HG03175 (cell line): ENCODE measurements at regions not wholly inside any gene's neighbourhood (a gene's known extent, or its start where the extent isn't known, plus 50 kb on each side); places are given as distances from the start of the nearest gene placed in this dataset.
A peak's percentile ranks its signal among the peaks of the same experiment; 100 is the strongest.
"Not testable (repeated sequence)": the region's sequence is repeated elsewhere in the genome, so short reads cannot be mapped to it uniquely, and the experiment has no call there.

ENCODE experiments used
- ATAC-seq: cut with Tn5 transposase; IDR thresholded peaks from one replicate; pipeline ENCODE4 v1.9.1; 2021; ENCODE audit warnings: mild to moderate bottlenecking, moderate library complexity; ENCODE audit not compliant: unreplicated experiment

GRCh38 chr1:815147-815922 lies 108.4 kb upstream of the SAMD11 start:
- not testable (repeated sequence) for ATAC-seq

GRCh38 chr1:817071-817599 lies 106.6 kb upstream of the SAMD11 start:
- not testable (repeated sequence) for ATAC-seq

GRCh38 chr1:817658-818617 lies 105.8 kb upstream of the SAMD11 start:
- not testable (repeated sequence) for ATAC-seq

GRCh38 chr1:818618-819291 lies 105.0 kb upstream of the SAMD11 start:
- no peak for ATAC-seq

GRCh38 chr1:820962-821361 lies 102.8 kb upstream of the SAMD11 start:
- ATAC-seq: no peak

- peak; percentile 38 for ATAC-seq
Observed at GRCh38 chr1:826808-827207, 96.9 kb upstream of the SAMD11 start.

GRCh38 chr1:827211-828063 lies 96.3 kb upstream of the SAMD11 start:
- peak; percentile 74 for ATAC-seq

GRCh38 chr1:829324-829723 lies 94.4 kb upstream of the SAMD11 start:
- not testable (repeated sequence) for ATAC-seq

GRCh38 chr1:829932-830331 lies 93.8 kb upstream of the SAMD11 start:
- not testable (repeated sequence) for ATAC-seq

- not testable (repeated sequence) for ATAC-seq
Observed at GRCh38 chr1:830750-831149, 93.0 kb upstream of the SAMD11 start.

- ATAC-seq: no peak
Observed at GRCh38 chr1:831522-831921, 92.2 kb upstream of the SAMD11 start.

GRCh38 chr1:832136-832535 lies 91.6 kb upstream of the SAMD11 start:
- no peak for ATAC-seq

- ATAC-seq: not testable (repeated sequence)
Observed at GRCh38 chr1:833226-833625, 90.5 kb upstream of the SAMD11 start.

- ATAC-seq: not testable (repeated sequence)
Observed at GRCh38 chr1:835509-835908, 88.2 kb upstream of the SAMD11 start.

- ATAC-seq: not testable (repeated sequence)
Observed at GRCh38 chr1:837601-838000, 86.1 kb upstream of the SAMD11 start.

GRCh38 chr1:838291-838690 lies 85.4 kb upstream of the SAMD11 start:
- ATAC-seq: not testable (repeated sequence)

- not testable (repeated sequence) for ATAC-seq
Observed at GRCh38 chr1:840592-840991, 83.1 kb upstream of the SAMD11 start.

- not testable (repeated sequence) for ATAC-seq
Observed at GRCh38 chr1:841671-842425, 81.9 kb upstream of the SAMD11 start.

GRCh38 chr1:842799-843198 lies 80.9 kb upstream of the SAMD11 start:
- ATAC-seq: not testable (repeated sequence)
